Fibroblast of the conjunctiva (primary cell): ENCODE measurements at regions not wholly inside any gene's neighbourhood (a gene's known extent, or its start where the extent isn't known, plus 50 kb on each side); places are given as distances from the start of the nearest gene placed in this dataset.

Experiments used
- DNase-seq: peaks from one replicate; pipeline ENCODE4 v3.0.0-alpha.2; 2010; ENCODE audit warnings: low read depth

GRCh38 chrX:141641138-141641537 lies 51.6 kb downstream of the SPANXA2 start:
- no peak for DNase-seq

GRCh38 chrX:141642979-141643378 lies 53.5 kb downstream of the SPANXA2 start:
- peak; percentile 1 for DNase-seq
